HG03108 (cell line): ENCODE measurements at regions not wholly inside any gene's neighbourhood (a gene's known extent, or its start where the extent isn't known, plus 50 kb on each side); places are given as distances from the start of the nearest gene placed in this dataset.

Experiments
- ATAC-seq: cut with Tn5 transposase; IDR thresholded peaks from one replicate; pipeline ENCODE4 v1.9.1; 2021; ENCODE audit warnings: moderate library complexity; ENCODE audit not compliant: unreplicated experiment

GRCh38 chr22:47465222-47465621 is 702.8 kb downstream of the TBC1D22A start:
- no peak for ATAC-seq

- no peak for ATAC-seq
These were observed 700.8 kb downstream of the TBC1D22A start for GRCh38 chr22:47463220-47463619.

- ATAC-seq: no peak
These were observed 698.4 kb downstream of the TBC1D22A start for GRCh38 chr22:47460861-47461260.

- ATAC-seq: no peak
These were observed 697.7 kb downstream of the TBC1D22A start for GRCh38 chr22:47460176-47460575.

- ATAC-seq: no peak
These were observed 695.9 kb downstream of the TBC1D22A start for GRCh38 chr22:47458348-47458747.

GRCh38 chr22:47457509-47458300 is 695.3 kb downstream of the TBC1D22A start:
- no peak for ATAC-seq

GRCh38 chr22:47457021-47457420 is 694.6 kb downstream of the TBC1D22A start:
- ATAC-seq: no peak

- no peak for ATAC-seq
These were observed 693.6 kb downstream of the TBC1D22A start for GRCh38 chr22:47456031-47456430.

- no peak for ATAC-seq
These were observed 690.6 kb downstream of the TBC1D22A start for GRCh38 chr22:47453049-47453448.

- no peak for ATAC-seq
These were observed 689.7 kb downstream of the TBC1D22A start for GRCh38 chr22:47452184-47452583.

- no peak for ATAC-seq
These were observed 688.5 kb downstream of the TBC1D22A start for GRCh38 chr22:47450876-47451475.

GRCh38 chr22:47449508-47450270 is 687.2 kb downstream of the TBC1D22A start:
- ATAC-seq: no peak

- ATAC-seq: no peak
These were observed 686.1 kb downstream of the TBC1D22A start for GRCh38 chr22:47448231-47449223.

GRCh38 chr22:47446821-47447810 is 684.7 kb downstream of the TBC1D22A start:
- no peak for ATAC-seq

- no peak for ATAC-seq
These were observed 683.9 kb downstream of the TBC1D22A start for GRCh38 chr22:47446331-47446730.

- no peak for ATAC-seq
These were observed 683.4 kb downstream of the TBC1D22A start for GRCh38 chr22:47445716-47446290.

GRCh38 chr22:47445212-47445611 is 682.8 kb downstream of the TBC1D22A start:
- no peak for ATAC-seq

GRCh38 chr22:47444746-47445065 is 682.3 kb downstream of the TBC1D22A start:
- no peak for ATAC-seq
